H9 (cell line): ENCODE measurements at regions not wholly inside any gene's neighbourhood (a gene's known extent, or its start where the extent isn't known, plus 50 kb on each side); places are given as distances from the start of the nearest gene placed in this dataset.

ENCODE experiments used
- DNase-seq: peaks from one replicate; pipeline ENCODE4 v3.0.0-alpha.2; 2017
- H2AFZ ChIP-seq: one replicate; pipeline ENCODE4 v1.6.1; 2013; ENCODE audit warnings: mild to moderate bottlenecking, low read length, control low read depth, moderate library complexity
- H2AK5ac ChIP-seq: 2 replicates; pipeline ENCODE4 v1.6.1; 2013; ENCODE audit warnings: low read length, control low read depth, mixed read lengths; ENCODE audit not compliant: insufficient read length
- H2BK120ac ChIP-seq: one replicate; pipeline ENCODE4 v1.6.1; 2013; ENCODE audit warnings: low read depth, mild to moderate bottlenecking, low read length, control low read depth, inconsistent platforms; ENCODE audit not compliant: poor library complexity, severe bottlenecking
- H2BK12ac ChIP-seq: 2 replicates; pipeline ENCODE4 v1.6.1; 2013; ENCODE audit warnings: low read length, control low read depth, mixed read lengths, low read depth; ENCODE audit not compliant: insufficient read length
- H2BK15ac ChIP-seq: 2 replicates; pipeline ENCODE4 v1.6.1; 2013; ENCODE audit warnings: low read depth, low read length, control low read depth
- H2BK20ac ChIP-seq: one replicate; pipeline ENCODE4 v1.6.1; 2013; ENCODE audit warnings: low read depth, mild to moderate bottlenecking, low read length, control low read depth, inconsistent platforms; ENCODE audit not compliant: poor library complexity, severe bottlenecking
- H2BK5ac ChIP-seq: 2 replicates; pipeline ENCODE4 v1.6.1; 2013; ENCODE audit warnings: low read length, control low read depth, mixed read lengths; ENCODE audit not compliant: insufficient read length
- H3K14ac ChIP-seq: 2 replicates; pipeline ENCODE4 v1.6.1; 2013; ENCODE audit warnings: low read length, control low read depth; ENCODE audit not compliant: insufficient read depth
- H3K18ac ChIP-seq: 2 replicates; pipeline ENCODE4 v1.6.1; 2013; ENCODE audit warnings: low read depth, mild to moderate bottlenecking, mixed read lengths, low read length, control low read depth; ENCODE audit not compliant: insufficient read length
- H3K23ac ChIP-seq: 2 replicates; pipeline ENCODE4 v1.6.1; 2013; ENCODE audit warnings: low read length, control low read depth, mixed read lengths, low read depth; ENCODE audit not compliant: insufficient read length
- H3K23me2 ChIP-seq: 2 replicates; pipeline ENCODE4 v1.6.1; 2013; ENCODE audit warnings: low read depth, mild to moderate bottlenecking, mixed read lengths, low read length, control low read depth; ENCODE audit not compliant: insufficient read length, poor library complexity, severe bottlenecking
- H3K27ac ChIP-seq: 2 replicates; pipeline ENCODE4 v1.5.1; 2013; ENCODE audit warnings: low read length, control low read depth, mixed read lengths, low read depth; ENCODE audit not compliant: insufficient read length
- H3K27me3 ChIP-seq: 2 replicates; pipeline ENCODE4 v1.6.1; 2013; ENCODE audit warnings: low read length, control low read depth, inconsistent platforms; ENCODE audit not compliant: insufficient read depth
- H3K4ac ChIP-seq: 2 replicates; pipeline ENCODE4 v1.6.1; 2013; ENCODE audit warnings: low read depth, mild to moderate bottlenecking, control low read depth, inconsistent platforms, low read length, moderate library complexity
- H3K4me1 ChIP-seq: 2 replicates; pipeline ENCODE4 v1.6.1; 2013; ENCODE audit warnings: low read length, control low read depth, inconsistent platforms; ENCODE audit not compliant: insufficient read depth
- H3K4me2 ChIP-seq: 2 replicates; pipeline ENCODE4 v1.6.1; 2013; ENCODE audit warnings: low read length, control low read depth, mixed read lengths; ENCODE audit not compliant: insufficient read length, insufficient read depth
- H3K56ac ChIP-seq: 2 replicates; pipeline ENCODE4 v1.6.1; 2013; ENCODE audit warnings: low read depth, mild to moderate bottlenecking, mixed read lengths, low read length, control low read depth; ENCODE audit not compliant: insufficient read length
- H3K79me1 ChIP-seq: 2 replicates; pipeline ENCODE4 v1.6.1; 2013; ENCODE audit warnings: low read depth, mild to moderate bottlenecking, moderate library complexity, low read length, control low read depth, inconsistent platforms; ENCODE audit not compliant: insufficient read depth, poor library complexity, severe bottlenecking
- H3K79me2 ChIP-seq: 2 replicates; pipeline ENCODE4 v1.6.1; 2013; ENCODE audit warnings: low read length, control low read depth, inconsistent platforms; ENCODE audit not compliant: insufficient read depth
- H3K9ac ChIP-seq: 2 replicates; pipeline ENCODE4 v1.6.1; 2013; ENCODE audit warnings: low read length, control low read depth, mixed read lengths; ENCODE audit not compliant: insufficient read length; ENCODE audit errors: extremely low read depth
- H3K9me3 ChIP-seq: one replicate; pipeline ENCODE4 v1.6.1; 2013; ENCODE audit warnings: low read depth, low read length, inconsistent platforms; ENCODE audit not compliant: control insufficient read depth
- H3T11ph ChIP-seq: one replicate; pipeline ENCODE4 v1.6.1; 2013; ENCODE audit warnings: mild to moderate bottlenecking, low read length, control low read depth, inconsistent platforms
- H4K20me1 ChIP-seq: one replicate; pipeline ENCODE4 v1.6.1; 2013; ENCODE audit not compliant: control insufficient read depth, insufficient read length, insufficient read depth
- H4K5ac ChIP-seq: 2 replicates; pipeline ENCODE4 v1.6.1; 2013; ENCODE audit warnings: low read depth, mild to moderate bottlenecking, mixed read lengths, low read length, control low read depth; ENCODE audit not compliant: insufficient read length
- H4K8ac ChIP-seq: replicated peaks from 2 replicates; pipeline ENCODE4 v1.6.1; 2013; ENCODE audit warnings: low read length, control low read depth, mixed read lengths, low read depth; ENCODE audit not compliant: insufficient read length
- H4K91ac ChIP-seq: 2 replicates; pipeline ENCODE4 v1.6.1; 2013; ENCODE audit warnings: low read depth, mild to moderate bottlenecking, moderate library complexity, mixed read lengths, low read length, control low read depth; ENCODE audit not compliant: insufficient read length
- H3K27ac Mint-ChIP-seq, 3 experiments: 2 replicates in 2 of 3; 3 replicates in 1 of 3; pipeline ENCODE4 v1.8.0; 2020 to 2021; ENCODE audit warnings: mixed read lengths in 3 of 3, mild to moderate bottlenecking in 1 of 3, moderate library complexity in 1 of 3
- H3K27me3 Mint-ChIP-seq: 2 replicates; pipeline ENCODE4 v1.8.0; 2021; ENCODE audit warnings: low read depth, mild to moderate bottlenecking, moderate library complexity, mixed read lengths
- H3K36me3 Mint-ChIP-seq, 3 experiments: 2 replicates in 2 of 3; 3 replicates in 1 of 3; pipeline ENCODE4 v1.8.0; 2020 to 2021; ENCODE audit warnings: low read depth in 3 of 3, mixed read lengths in 3 of 3; ENCODE audit not compliant: insufficient read depth in 1 of 3
- H3K4me1 Mint-ChIP-seq, 2 experiments: 2 replicates each; pipeline ENCODE4 v1.8.0; 2020; ENCODE audit warnings: mixed read lengths in 2 of 2
- H3K4me3 Mint-ChIP-seq, 2 experiments: 2 replicates in 1 of 2; 3 replicates in 1 of 2; pipeline ENCODE4 v1.8.0; 2020 to 2021; ENCODE audit warnings: mild to moderate bottlenecking in 2 of 2, mixed read lengths in 2 of 2, moderate library complexity in 1 of 2
- H3K9me3 Mint-ChIP-seq, 2 experiments: 2 replicates in 1 of 2; 3 replicates in 1 of 2; pipeline ENCODE4 v1.8.0; 2020; ENCODE audit warnings: mild to moderate bottlenecking in 2 of 2, mixed read lengths in 2 of 2, moderate library complexity in 1 of 2
- CTCF ChIP-seq: fragments of 200-600 bp; sonication (generic); conservative IDR thresholded peaks from 3 replicates; pipeline ENCODE4 v1.8.0; 2021; ENCODE audit warnings: antibody characterized with exemption, mild to moderate bottlenecking
- WGBS: extraction: QIAGEN DNeasy Blood & Tissue Kit; methylation state at CpG from one replicate; pipeline ENCODE4 v1.1.7; 2013; ENCODE audit warnings: missing lambda C conversion rate, low lambda C conversion rate, mixed read lengths; ENCODE audit not compliant: insufficient read length; ENCODE audit errors: extremely low coverage; 5-methylcytosine and 5-hydroxymethylcytosine counted together

- Histone ChIP-seq H4K20me1 (no peaks in the 10 kb centered on the region), H4K8ac (no peak overlapping the region)
- no peaks in the 10 kb centered on the region for H3K4me1 Mint-ChIP-seq
Observed at GRCh38 chr7:106604303-106604924, 56.5 kb downstream of the CCDC71L start.

More at GRCh38 chr7:106604303-106604924, 56.5 kb downstream of the CCDC71L start:
- Histone ChIP-seq H3K14ac (no peak overlapping the region), H3K9me3 (no peaks in the 10 kb centered on the region), H2BK15ac (no peak overlapping the region), H3K79me1 (no peaks in the 10 kb centered on the region), H3K9ac (no peak overlapping the region), H4K91ac (no peak overlapping the region), H2BK20ac (no peak overlapping the region), H3K79me2 (no peaks in the 10 kb centered on the region), H3K56ac (no peak overlapping the region), H2BK5ac (no peak overlapping the region), H3K4me1 (0 out of 2 replicates have a peak, but pooled peaks cover 2% of the 10 kb centered on the region), H3K27ac (no peak overlapping the region), H3K23me2 (no peaks in the 10 kb centered on the region), H2BK12ac (no peak overlapping the region), H2AFZ (no peak overlapping the region), H2AK5ac (no peak overlapping the region), H2BK120ac (no peak overlapping the region), H3K4ac (no peak overlapping the region), H3K18ac (no peak overlapping the region), H3K23ac (no peak overlapping the region), H3K4me2 (no peak overlapping the region), H4K5ac (no peak overlapping the region), H3K27me3 (no peaks in the 10 kb centered on the region), H3T11ph (no peak overlapping the region)
- H3K27ac Mint-ChIP-seq, result no peak overlapping the region
- no peaks in the 10 kb centered on the region for H3K9me3 Mint-ChIP-seq
- H3K36me3 Mint-ChIP-seq, result no peaks in the 10 kb centered on the region
- no peak for DNase-seq
- no CpG with 5 or more reads among the region's 1 CpG for WGBS
- no peak overlapping the region for H3K4me3 Mint-ChIP-seq
- H3K27me3 Mint-ChIP-seq, result no peaks in the 10 kb centered on the region
- no peak for TF ChIP-seq CTCF
